ENCODE measurements at regions not wholly inside any gene's neighbourhood (a gene's known extent, or its start where the extent isn't known, plus 50 kb on each side); places are given as distances from the start of the nearest gene placed in this dataset.

GRCh38 chr1:200250469-200250868 lies 159.4 kb downstream of the ZNF281 start:
- no peaks in the 10 kb centered on the region for H3K9me3 ChIP-seq (replicated peaks; ENCODE audit: control insufficient read depth, insufficient read depth, low read depth, low read length)
- FAIRE-seq (no peak), ATAC-seq (no peak), DNase-seq (ENCODE audit: extremely low read depth in 1 of 4, low spot score in 3 of 4) (no peak)
- WGBS (ENCODE audit: insufficient coverage, low coverage, missing lambda C conversion rate), result 5% methylated on average over 5 of the region's 5 CpGs
- H3K9me1 ChIP-seq (ENCODE audit: control insufficient read depth, insufficient read depth, low read length), result no peaks in the 10 kb centered on the region
- H3K4me3 ChIP-seq, result no peak overlapping the region
- H4K20me1 ChIP-seq (replicated peaks; ENCODE audit: control insufficient read depth, insufficient read depth, low read length), result no peaks in the 10 kb centered on the region
- no peak overlapping the region for H3K9ac ChIP-seq (ENCODE audit: insufficient read depth in 1 of 2, low read depth in 2 of 2, low read length in 2 of 2)
- no peaks in the 10 kb centered on the region for H3K79me2 ChIP-seq (ENCODE audit: control insufficient read depth, insufficient read depth, low read length)
- TF ChIP-seq SUPT5H (IDR thresholded peaks at IDR 0.05) (no peak), ZFP1 (CRISPR knock-in tag; IDR thresholded peaks at IDR 0.05) (no peak), FOXK2 (conservative IDR thresholded peaks at IDR 0.05 in 1 of 2, IDR thresholded peaks at IDR 0.05 in 1 of 2; ENCODE audit: low read depth in 2 of 2) (no peak), RBM17 (IDR thresholded peaks at IDR 0.05; ENCODE audit: borderline replicate concordance, low read depth, low read length) (no peak), OTX1 (CRISPR knock-in tag; IDR thresholded peaks at IDR 0.05) (no peak), IRF9 (tag; IDR thresholded peaks at IDR 0.05) (no peak), RBBP5 (IDR thresholded peaks at IDR 0.05; ENCODE audit: borderline replicate concordance, insufficient read depth, low read length, poor library complexity, severe bottlenecking) (no peak), ZNF263 (CRISPR knock-in tag; IDR thresholded peaks at IDR 0.05; ENCODE audit: borderline replicate concordance) (no peak), ZNF124 (CRISPR knock-in tag; IDR thresholded peaks at IDR 0.05) (no peak), SLC30A9 (CRISPR knock-in tag; IDR thresholded peaks at IDR 0.05) (no peak), EHMT2 (IDR thresholded peaks at IDR 0.05) (no peak), MITF (IDR thresholded peaks at IDR 0.05) (no peak), RBM14 (IDR thresholded peaks at IDR 0.05; ENCODE audit: borderline replicate concordance, insufficient read depth, low read depth, low read length) (no peak), SIRT6 (IDR thresholded peaks at IDR 0.05; ENCODE audit: low read depth, low read length) (no peak), ETS2 (tag; IDR thresholded peaks at IDR 0.05; ENCODE audit: borderline replicate concordance, poor library complexity, severe bottlenecking) (no peak)
- in situ Hi-C loops (cut with MboI), result no loop called here
- no peak overlapping the region for H2AFZ ChIP-seq (ENCODE audit: low read depth, low read length)
- H3K36me3 ChIP-seq (ENCODE audit: control insufficient read depth, insufficient read depth, low read length), result no peaks in the 10 kb centered on the region
- ChIA-PET POLR2A (interaction anchor here (1.3 kb wide), 1 partner anchor 9 kb away, joined by 5 read pairs; no protein-coding TSS in a partner anchor), CTCF (ENCODE audit: low intra/inter-chr PET ratio) (interaction anchor here (0.6 kb wide), 1 partner anchor 1318 kb away, joined by 3 read pairs; no protein-coding TSS in a partner anchor)
- H3K27me3 ChIP-seq (ENCODE audit: control insufficient read depth in 2 of 2, insufficient read depth in 2 of 2, low read length in 2 of 2), result peaks cover 4 to 8% of the 10 kb centered on the region in 2 experiments; a peak in 2 of 5 replicates
- no TSS peak for BruUV-seq (replicated peaks)
- no peak overlapping the region for H3K4me2 ChIP-seq (ENCODE audit: insufficient read depth, low read length)
- no peak overlapping the region for H3K27ac ChIP-seq (ENCODE audit: extremely low read depth, low read depth, low read length)
- H3K4me1 ChIP-seq (replicated peaks in 1 of 2; ENCODE audit: control insufficient read depth in 2 of 2, insufficient read depth in 2 of 2, low read length in 2 of 2), result no peaks in the 10 kb centered on the region
- intact Hi-C loops (cut with micrococcal nuclease), result no loop called here
